PC-3 (cell line): ENCODE measurements at regions not wholly inside any gene's neighbourhood (a gene's known extent, or its start where the extent isn't known, plus 50 kb on each side); places are given as distances from the start of the nearest gene placed in this dataset.
A peak's percentile ranks its signal among the peaks of the same experiment; 100 is the strongest.

ENCODE experiments used
- ATAC-seq: fragments of 200-7000 bp; cut with Tn5 transposase; 2 replicates; pipeline ENCODE4 v1.9.1; 2020; ENCODE audit warnings: mild to moderate bottlenecking, moderate library complexity
- BruUV-seq: library from RNA; stranded (reverse); fragments of 400-500 nt; replicated peaks from 2 replicates; lab custom pipeline; 2021; lab: Mats Ljungman, UMichigan
- CTCF ChIA-PET: fragments of 300-600 bp; sonication (Branson Sonifier 250); formaldehyde crosslinking; loops from one replicate; lab custom pipeline; 2022; ENCODE audit warnings: antibody characterized with exemption; lab: Charles Lee
- POLR2A ChIA-PET: fragments of 300-600 bp; sonication (Branson Sonifier 250); formaldehyde crosslinking; loops from one replicate; lab custom pipeline; 2022; ENCODE audit warnings: antibody characterized with exemption; ENCODE audit not compliant: unreplicated experiment; lab: Charles Lee
- DNase-seq: peaks from one replicate; pipeline ENCODE4 v3.0.0-alpha.2; 2015
- H2AFZ ChIP-seq: fragments of 300-600 bp; sonication (generic); 2 replicates; pipeline ENCODE4 v1.6.0; 2016; ENCODE audit warnings: antibody characterized with exemption, low read length
- H3F3A ChIP-seq: fragments of 300-600 bp; sonication (generic); one replicate; pipeline ENCODE4 v1.6.0; 2017; ENCODE audit warnings: antibody characterized with exemption, low read length, control low read depth, mild to moderate bottlenecking; ENCODE audit not compliant: unreplicated experiment
- H3K27ac ChIP-seq: fragments of 300-600 bp; sonication (generic); 2 replicates; pipeline ENCODE4 v1.5.1; 2016; ENCODE audit warnings: mild to moderate bottlenecking, low read length
- H3K27me3 ChIP-seq: fragments of 300-600 bp; sonication (generic); 2 replicates; pipeline ENCODE4 v1.6.1; 2016; ENCODE audit warnings: low read length, mixed read lengths
- H3K36me3 ChIP-seq: fragments of 300-600 bp; sonication (generic); 2 replicates; pipeline ENCODE4 v1.6.1; 2016; ENCODE audit warnings: low read depth, mixed run types, low read length, mixed read lengths
- H3K4me1 ChIP-seq: fragments of 300-600 bp; sonication (generic); 2 replicates; pipeline ENCODE4 v1.5.1; 2016; ENCODE audit warnings: low read length; ENCODE audit not compliant: insufficient read depth
- H3K4me2 ChIP-seq: fragments of 300-600 bp; sonication (generic); 2 replicates; pipeline ENCODE4 v1.6.0; 2016; ENCODE audit warnings: low read length
- H3K4me3 ChIP-seq: fragments of 300-600 bp; sonication (generic); 2 replicates; pipeline ENCODE4 v1.5.1; 2016; ENCODE audit warnings: mild to moderate bottlenecking, low read length, mixed read lengths
- H3K79me2 ChIP-seq: fragments of 300-600 bp; sonication (generic); 2 replicates; pipeline ENCODE4 v1.6.1; 2017; ENCODE audit warnings: low read length, mixed read lengths
- H3K9ac ChIP-seq: fragments of 300-600 bp; sonication (generic); 2 replicates; pipeline ENCODE4 v1.6.0; 2016; ENCODE audit warnings: mild to moderate bottlenecking, low read length
- H3K9me2 ChIP-seq: fragments of 300-600 bp; sonication (generic); replicated peaks from 2 replicates; pipeline ENCODE4 v1.6.1; 2016; ENCODE audit warnings: mixed run types, low read length, mixed read lengths
- H3K9me3 ChIP-seq: fragments of 300-600 bp; sonication (generic); 2 replicates; pipeline ENCODE4 v1.6.1; 2016; ENCODE audit warnings: low read length, mixed read lengths
- H4K20me1 ChIP-seq: fragments of 300-600 bp; sonication (generic); 2 replicates; pipeline ENCODE4 v1.6.1; 2016; ENCODE audit warnings: low read length, mixed read lengths
- EZH2 ChIP-seq: fragments of 300-600 bp; sonication (generic); IDR thresholded peaks from one replicate; pipeline ENCODE4 v1.6.1; 2017; ENCODE audit warnings: antibody characterized with exemption, mild to moderate bottlenecking, low read length; ENCODE audit not compliant: unreplicated experiment
- EZH2phosphoT487 ChIP-seq: fragments of 300-600 bp; sonication (generic); IDR thresholded peaks from 2 replicates; pipeline ENCODE4 v1.6.1; 2018; ENCODE audit warnings: mild to moderate bottlenecking, antibody characterized with exemption, low read length, borderline replicate concordance
- intact Hi-C: fragments of 100-400 bp; cut with micrococcal nuclease; formaldehyde crosslinking; loops from 2 replicates; pipeline ENCODE4 v1.9.0; 2023
- TF ChIP-seq, protein P1 (sequence below): fragments of 300-600 bp; sonication (generic); conservative IDR thresholded peaks from 2 replicates; pipeline ENCODE4 v1.5.1; 2017; ENCODE audit warnings: antibody characterized with exemption, low read depth, mild to moderate bottlenecking, low read length

DNA sequence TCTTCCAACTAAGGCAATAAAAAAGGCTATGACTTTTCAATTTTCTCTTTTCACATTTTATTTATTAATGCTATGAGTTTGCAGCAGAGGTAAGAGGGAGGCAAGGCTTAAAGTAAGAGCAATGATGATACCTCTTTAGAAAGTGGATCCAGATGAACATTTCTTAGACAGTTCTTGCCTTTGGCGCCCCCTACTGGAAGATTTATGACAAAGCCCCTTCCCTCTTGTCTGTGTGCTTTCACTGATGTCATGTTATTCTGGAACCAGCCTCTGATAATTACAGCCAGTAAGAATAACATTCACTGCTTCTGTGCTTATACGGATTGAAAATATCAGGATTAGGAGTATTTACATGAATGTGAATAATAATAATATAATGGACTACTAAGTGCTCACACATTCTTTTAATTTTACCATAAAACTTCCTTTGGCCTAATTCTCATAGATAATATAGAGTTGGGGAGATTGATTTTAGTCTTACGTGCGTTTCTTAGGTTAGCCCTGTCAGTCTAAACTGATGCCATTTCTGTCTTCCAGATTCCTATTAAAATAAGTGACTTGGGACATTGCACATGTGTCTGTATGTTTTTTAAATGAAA is 1929.9 kb upstream of the SEL1L start:
- Histone ChIP-seq H3K27me3 (no peaks in the 10 kb centered on the region), H3K4me3 (no peak overlapping the region), H3K9me3 (no peaks in the 10 kb centered on the region), H3K36me3 (no peaks in the 10 kb centered on the region), H3K4me1 (no peaks in the 10 kb centered on the region), H4K20me1 (no peaks in the 10 kb centered on the region), H3K4me2 (no peak overlapping the region), H3K9ac (no peak overlapping the region), H3K9me2 (no peaks in the 10 kb centered on the region), H3K27ac (no peak overlapping the region), H3K79me2 (no peaks in the 10 kb centered on the region), H3F3A (no peaks in the 10 kb centered on the region), H2AFZ (no peak overlapping the region)
- POLR2A ChIA-PET, result no interaction called here
- CTCF ChIA-PET, result no interaction called here
- no TSS peak for BruUV-seq
- DNase-seq, result peak; percentile 46
- no peak for ATAC-seq
- intact Hi-C loops, result no loop called here
- TF ChIP-seq, protein P1, sequence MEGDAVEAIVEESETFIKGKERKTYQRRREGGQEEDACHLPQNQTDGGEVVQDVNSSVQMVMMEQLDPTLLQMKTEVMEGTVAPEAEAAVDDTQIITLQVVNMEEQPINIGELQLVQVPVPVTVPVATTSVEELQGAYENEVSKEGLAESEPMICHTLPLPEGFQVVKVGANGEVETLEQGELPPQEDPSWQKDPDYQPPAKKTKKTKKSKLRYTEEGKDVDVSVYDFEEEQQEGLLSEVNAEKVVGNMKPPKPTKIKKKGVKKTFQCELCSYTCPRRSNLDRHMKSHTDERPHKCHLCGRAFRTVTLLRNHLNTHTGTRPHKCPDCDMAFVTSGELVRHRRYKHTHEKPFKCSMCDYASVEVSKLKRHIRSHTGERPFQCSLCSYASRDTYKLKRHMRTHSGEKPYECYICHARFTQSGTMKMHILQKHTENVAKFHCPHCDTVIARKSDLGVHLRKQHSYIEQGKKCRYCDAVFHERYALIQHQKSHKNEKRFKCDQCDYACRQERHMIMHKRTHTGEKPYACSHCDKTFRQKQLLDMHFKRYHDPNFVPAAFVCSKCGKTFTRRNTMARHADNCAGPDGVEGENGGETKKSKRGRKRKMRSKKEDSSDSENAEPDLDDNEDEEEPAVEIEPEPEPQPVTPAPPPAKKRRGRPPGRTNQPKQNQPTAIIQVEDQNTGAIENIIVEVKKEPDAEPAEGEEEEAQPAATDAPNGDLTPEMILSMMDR, result peak; percentile 63
- TF ChIP-seq EZH2, result no peak

DNA sequence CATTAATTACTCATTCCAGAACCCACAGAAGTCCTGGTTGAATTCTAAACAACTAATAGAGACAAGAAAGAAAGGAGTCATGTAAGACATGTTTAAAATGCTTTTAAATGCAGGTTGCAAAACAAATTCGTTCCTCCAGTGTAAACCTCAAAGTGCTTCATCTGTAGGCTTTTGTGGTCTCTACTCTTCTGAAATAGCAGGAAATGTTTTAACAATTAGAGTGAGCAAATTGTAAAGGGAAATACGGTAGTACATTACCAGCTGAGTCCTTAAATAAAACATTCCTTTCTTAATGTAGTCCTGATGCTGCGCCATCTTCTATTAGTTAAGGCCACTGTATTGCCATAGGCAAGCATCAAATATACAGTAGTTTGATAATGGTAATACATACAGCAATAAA is 1934.2 kb upstream of the SEL1L start:
- ChIA-PET POLR2A (no interaction called here), CTCF (no interaction called here)
- no peak overlapping the region for H3K4me2 ChIP-seq
- no peak overlapping the region for H3K9ac ChIP-seq
- TF ChIP-seq EZH2 (no peak), EZH2phosphoT487 (no peak)
- TF ChIP-seq, protein P1, result no peak
- H3K27ac ChIP-seq, result no peak overlapping the region
- H2AFZ ChIP-seq, result no peak overlapping the region
- H3K9me2 ChIP-seq, result no peaks in the 10 kb centered on the region
- DNase-seq, result no peak
- H3K36me3 ChIP-seq, result no peaks in the 10 kb centered on the region
- BruUV-seq, result no TSS peak
- H3K9me3 ChIP-seq, result 0 out of 2 replicates have a peak, but pooled peaks cover 16% of the 10 kb centered on the region
- no peak for ATAC-seq
- H3F3A ChIP-seq, result no peaks in the 10 kb centered on the region
- H3K79me2 ChIP-seq, result no peaks in the 10 kb centered on the region
- H3K4me1 ChIP-seq, result no peaks in the 10 kb centered on the region
- no peaks in the 10 kb centered on the region for H4K20me1 ChIP-seq
- H3K4me3 ChIP-seq, result no peak overlapping the region
- intact Hi-C loops, result no loop called here
- H3K27me3 ChIP-seq, result no peaks in the 10 kb centered on the region

DNA sequence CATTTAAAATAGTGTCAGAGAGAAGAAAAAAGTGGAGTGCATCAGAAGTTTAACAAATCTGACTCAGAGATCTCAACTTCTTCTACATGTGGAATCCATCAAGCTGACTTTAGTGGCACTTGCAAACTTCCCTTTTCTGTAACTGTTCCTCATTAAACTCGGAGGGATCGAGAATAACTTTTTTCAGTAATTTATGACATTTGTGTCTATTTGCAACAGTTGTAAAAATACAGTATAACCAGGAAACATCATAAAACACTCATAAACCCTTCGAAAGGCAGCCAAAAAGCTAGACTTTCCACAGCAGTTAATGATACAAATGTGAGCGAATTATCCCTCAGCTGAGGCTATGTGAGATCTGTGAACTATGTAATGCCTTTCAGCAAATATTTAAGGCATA is 1936.8 kb upstream of the SEL1L start:
- no peak overlapping the region for H3K27ac ChIP-seq
- intact Hi-C loops, result no loop called here
- POLR2A ChIA-PET, result no interaction called here

More for the DNA sequence above, 1936.8 kb upstream of the SEL1L start:
- Histone ChIP-seq H3K4me1 (no peaks in the 10 kb centered on the region), H3K4me3 (no peak overlapping the region), H3K79me2 (no peaks in the 10 kb centered on the region), H3K36me3 (no peaks in the 10 kb centered on the region), H3K27me3 (no peaks in the 10 kb centered on the region), H3F3A (no peaks in the 10 kb centered on the region), H3K9me2 (no peaks in the 10 kb centered on the region), H4K20me1 (no peaks in the 10 kb centered on the region), H3K4me2 (no peak overlapping the region), H3K9ac (no peak overlapping the region), H2AFZ (no peak overlapping the region), H3K9me3 (0 out of 2 replicates have a peak, but pooled peaks cover 16% of the 10 kb centered on the region)
- no TSS peak for BruUV-seq
- no peak for TF ChIP-seq EZH2
- TF ChIP-seq EZH2phosphoT487, result no peak
- TF ChIP-seq, protein P1, result no peak
- ATAC-seq (no peak), DNase-seq (no peak)
- CTCF ChIA-PET, result no interaction called here
